ENCODE measurements at regions not wholly inside any gene's neighbourhood (a gene's known extent, or its start where the extent isn't known, plus 50 kb on each side); places are given as distances from the start of the nearest gene placed in this dataset.
"Not testable (repeated sequence)": the region's sequence is repeated elsewhere in the genome, so short reads cannot be mapped to it uniquely, and the experiment has no call there.

- peak; percentile 41 for DNase-seq
Observed at GRCh38 chr2:195535911-195536522, 121.0 kb upstream of the SLC39A10 start.

GRCh38 chr2:195534971-195535370 is 122.1 kb upstream of the SLC39A10 start:
- no peak for DNase-seq

GRCh38 chr2:195533771-195534642 is 123.0 kb upstream of the SLC39A10 start:
- peak; percentile 19 for DNase-seq

GRCh38 chr2:195532628-195533271 is 124.3 kb upstream of the SLC39A10 start:
- DNase-seq: no peak

- DNase-seq: no peak
Observed at GRCh38 chr2:195532255-195532627, 124.8 kb upstream of the SLC39A10 start.

GRCh38 chr2:195531754-195532153 is 125.3 kb upstream of the SLC39A10 start:
- DNase-seq: no peak

- not testable (repeated sequence) for DNase-seq
Observed at GRCh38 chr2:195523242-195523641, 133.8 kb upstream of the SLC39A10 start.

- DNase-seq: no peak
Observed at GRCh38 chr2:195521589-195521988, 135.4 kb upstream of the SLC39A10 start.

GRCh38 chr2:195520671-195521155 is 136.3 kb upstream of the SLC39A10 start:
- DNase-seq: no peak

- DNase-seq: no peak
Observed at GRCh38 chr2:195515551-195515950, 141.5 kb upstream of the SLC39A10 start.

GRCh38 chr2:195514365-195514764 is 142.7 kb upstream of the SLC39A10 start:
- DNase-seq: no peak

- DNase-seq: no peak
Observed at GRCh38 chr2:195513119-195513518, 143.9 kb upstream of the SLC39A10 start.

- DNase-seq: no peak
Observed at GRCh38 chr2:195509551-195509950, 147.5 kb upstream of the SLC39A10 start.

- DNase-seq: no peak
Observed at GRCh38 chr2:195508139-195508455, 148.9 kb upstream of the SLC39A10 start.

- DNase-seq: no peak
Observed at GRCh38 chr2:195507447-195508138, 149.4 kb upstream of the SLC39A10 start.

- DNase-seq: no peak
Observed at GRCh38 chr2:195505701-195506100, 151.3 kb upstream of the SLC39A10 start.

- DNase-seq: no peak
Observed at GRCh38 chr2:195503208-195503607, 153.8 kb upstream of the SLC39A10 start.

GRCh38 chr2:195501746-195502145 is 155.3 kb upstream of the SLC39A10 start:
- DNase-seq: no peak

GRCh38 chr2:195500879-195501278 is 156.1 kb upstream of the SLC39A10 start:
- DNase-seq: no peak

GRCh38 chr2:195498839-195499490 is 158.1 kb upstream of the SLC39A10 start:
- DNase-seq: no peak

GRCh38 chr2:195498176-195498575 is 158.8 kb upstream of the SLC39A10 start:
- peak; percentile 50 for DNase-seq

GRCh38 chr2:195496991-195497390 is 160.0 kb upstream of the SLC39A10 start:
- DNase-seq: no peak

GRCh38 chr2:195495966-195496365 is 161.1 kb upstream of the SLC39A10 start:
- DNase-seq: no peak
